HCT116 (cell line): ENCODE measurements at regions not wholly inside any gene's neighbourhood (a gene's known extent, or its start where the extent isn't known, plus 50 kb on each side); places are given as distances from the start of the nearest gene placed in this dataset.
A peak's percentile ranks its signal among the peaks of the same experiment; 100 is the strongest.

Source experiments
- ATAC-seq: fragments of 200-7000 bp; cut with Tn5 transposase; 2 replicates; pipeline ENCODE4 v1.9.1; 2020; ENCODE audit warnings: mild to moderate bottlenecking, moderate library complexity
- BruUV-seq: library from RNA; stranded (reverse); fragments of 400-500 nt; replicated peaks from 2 replicates; lab custom pipeline; 2021; lab: Mats Ljungman, UMichigan
- CTCF ChIA-PET: fragments of 300-600 bp; sonication (Branson Sonifier 250); formaldehyde crosslinking; loops from one replicate; lab custom pipeline; 2021; ENCODE audit warnings: antibody characterized with exemption; lab: Charles Lee
- POLR2A ChIA-PET: fragments of 300-600, 350-600 bp; sonication (Branson Sonifier 250); formaldehyde crosslinking; loops from one replicate; lab custom pipeline; 2021; ENCODE audit warnings: antibody characterized with exemption; lab: Charles Lee
- RAD21 ChIA-PET, 2 experiments: fragments of 300-600 bp; sonication (Branson Sonifier 250); formaldehyde crosslinking; loops; one replicate each; lab custom pipeline; 2023; ENCODE audit warnings: low total read pairs in 2 of 2; ENCODE audit not compliant: uncharacterized antibody in 2 of 2, unreplicated experiment in 2 of 2, low non-redundant PET in 1 of 2; lab: Charles Lee
- DNase-seq: peaks from one replicate; pipeline ENCODE4 v3.0.0-alpha.2; 2010; ENCODE audit warnings: low read depth, low spot score
- H2AFZ ChIP-seq: fragments of 200-600 bp; shearing (Covaris generic), sonication (generic); 2 replicates; pipeline ENCODE4 v1.6.1; 2017; ENCODE audit warnings: low read depth, mixed run types, mixed read lengths, antibody characterized with exemption, low read length; ENCODE audit not compliant: poor library complexity, severe bottlenecking
- H3K27ac ChIP-seq: 2 replicates; pipeline ENCODE4 v1.5.1; 2012; ENCODE audit warnings: low read depth, low read length
- H3K27me3 ChIP-seq: fragments of 200-600 bp; sonication (generic); 2 replicates; pipeline ENCODE4 v1.6.1; 2016; ENCODE audit warnings: mixed run types, low read length, mixed read lengths; ENCODE audit not compliant: insufficient read depth
- H3K36me3 ChIP-seq, 2 experiments: fragments of 200-500 bp in 1 of 2; fragments of 200-600 bp in 1 of 2; sonication (Bioruptor generic) in 1 of 2; sonication (generic) in 1 of 2; 2 replicates each; pipeline versions ENCODE4 v1.5.1 to v1.6.1; 2014 to 2016; ENCODE audit warnings: low read length in 2 of 2, inconsistent platforms in 1 of 2, mixed read lengths in 1 of 2, mixed run types in 1 of 2; ENCODE audit not compliant: insufficient read depth in 2 of 2, control insufficient read depth in 1 of 2
- H3K4me1 ChIP-seq, 2 experiments: fragments of 200-600 bp in 1 of 2; sonication (generic) in 1 of 2; 2 replicates each; pipeline versions ENCODE4 v1.5.1 to v1.6.1; 2012 to 2017; ENCODE audit warnings: low read length in 2 of 2, inconsistent platforms in 1 of 2, mild to moderate bottlenecking in 1 of 2, mixed read lengths in 1 of 2, mixed run types in 1 of 2, moderate library complexity in 1 of 2; ENCODE audit not compliant: insufficient read depth in 2 of 2, control insufficient read depth in 1 of 2
- H3K4me2 ChIP-seq: fragments of 200-600 bp; sonication (generic); 2 replicates; pipeline ENCODE4 v1.6.1; 2017; ENCODE audit warnings: mixed run types, low read length, mixed read lengths
- H3K4me3 ChIP-seq, 2 experiments: fragments of 200-600 bp in 1 of 2; sonication (generic) in 1 of 2; replicated peaks in 1 of 2; 2 replicates each; pipeline ENCODE4 v1.5.1; 2011 to 2016; ENCODE audit warnings: low read length in 2 of 2, control low read depth in 1 of 2, low read depth in 1 of 2, mild to moderate bottlenecking in 1 of 2, mixed read lengths in 1 of 2, mixed run types in 1 of 2
- H3K79me2 ChIP-seq: fragments of 200-600 bp; sonication (generic); 2 replicates; pipeline ENCODE4 v1.6.1; 2017; ENCODE audit warnings: mild to moderate bottlenecking, mixed run types, low read length, moderate library complexity, mixed read lengths; ENCODE audit not compliant: insufficient read depth
- H3K9ac ChIP-seq: fragments of 200-600 bp; sonication (generic); 2 replicates; pipeline ENCODE4 v1.6.1; 2016; ENCODE audit warnings: low read length, mixed read lengths
- H3K9me2 ChIP-seq: fragments of 200-600 bp; sonication (generic), shearing (Covaris generic); 2 replicates; pipeline ENCODE4 v1.6.1; 2017; ENCODE audit warnings: mixed run types, mild to moderate bottlenecking, moderate library complexity; ENCODE audit not compliant: insufficient read depth
- H3K9me3 ChIP-seq, 2 experiments: fragments of 200-500 bp in 1 of 2; fragments of 200-600 bp in 1 of 2; sonication (Bioruptor generic) in 1 of 2; sonication (generic) in 1 of 2; 2 replicates each; pipeline ENCODE4 v1.6.1; 2014 to 2017; ENCODE audit warnings: low read length in 2 of 2, mixed read lengths in 2 of 2, inconsistent platforms in 1 of 2, low read depth in 1 of 2, mild to moderate bottlenecking in 1 of 2, mixed run types in 1 of 2, moderate library complexity in 1 of 2; ENCODE audit not compliant: control insufficient read depth in 1 of 2, insufficient read depth in 1 of 2
- H4K20me1 ChIP-seq: fragments of 200-600 bp; sonication (generic), shearing (Covaris generic); 2 replicates; pipeline ENCODE4 v1.6.1; 2017; ENCODE audit warnings: mixed run types, mild to moderate bottlenecking, moderate library complexity; ENCODE audit not compliant: insufficient read depth
- CBX3 ChIP-seq: IDR thresholded peaks from 2 replicates; pipeline ENCODE4 v1.6.1; 2012; ENCODE audit warnings: low read depth
- EGR1 ChIP-seq: IDR thresholded peaks from 2 replicates; pipeline ENCODE4 v1.6.1; 2012; ENCODE audit warnings: low read depth
- EZH2phosphoT487 ChIP-seq: fragments of 200-600 bp; IDR thresholded peaks from 2 replicates; pipeline ENCODE4 v1.6.1; 2018; ENCODE audit warnings: antibody characterized with exemption, borderline replicate concordance
- JUND ChIP-seq: IDR thresholded peaks from 2 replicates; pipeline ENCODE4 v1.6.1; 2012
- MAX ChIP-seq: IDR thresholded peaks from 2 replicates; pipeline ENCODE4 v1.6.1; 2012
- POLR2A ChIP-seq: IDR thresholded peaks from 2 replicates; pipeline ENCODE4 v1.7.0; 2011; ENCODE audit warnings: borderline replicate concordance; ENCODE audit not compliant: insufficient read depth, insufficient read length; ENCODE audit errors: extremely low read depth
- POLR2AphosphoS5 ChIP-seq: IDR thresholded peaks from 2 replicates; pipeline ENCODE4 v1.6.1; 2011; ENCODE audit warnings: mild to moderate bottlenecking, low read depth, low read length, moderate library complexity
- SIN3A ChIP-seq: IDR thresholded peaks from 2 replicates; pipeline ENCODE4 v1.6.1; 2012; ENCODE audit warnings: low read depth
- SP1 ChIP-seq: IDR thresholded peaks from 2 replicates; pipeline ENCODE4 v1.6.1; 2012; ENCODE audit warnings: low read depth
- YY1 ChIP-seq: IDR thresholded peaks from 2 replicates; pipeline ENCODE4 v1.6.1; 2011; ENCODE audit warnings: low read length, low read depth, moderate library complexity, mild to moderate bottlenecking; ENCODE audit not compliant: insufficient replicate concordance; ENCODE audit errors: extremely low read depth
- ZBTB33 ChIP-seq: IDR thresholded peaks from 2 replicates; pipeline ENCODE4 v1.6.1; 2011; ENCODE audit warnings: mild to moderate bottlenecking, low read length, moderate library complexity; ENCODE audit not compliant: insufficient replicate concordance; ENCODE audit errors: extremely low read depth
- ZFX ChIP-seq: fragments of 450-650 bp; IDR thresholded peaks from 2 replicates; pipeline ENCODE4 v1.6.1; 2017
- intact Hi-C: fragments of 100-400 bp; cut with micrococcal nuclease; formaldehyde crosslinking; loops from 2 replicates; pipeline ENCODE4 v1.10.0; 2022
- TF ChIP-seq, protein P1 (sequence below): IDR thresholded peaks from 2 replicates; pipeline ENCODE4 v1.6.1; 2012
- TF ChIP-seq, protein P2 (sequence below): IDR thresholded peaks from 2 replicates; pipeline ENCODE4 v1.6.1; 2012; ENCODE audit warnings: low read depth

- RAD21 ChIA-PET = no interaction called here
- H3K9me3 ChIP-seq = no peaks in the 10 kb centered on the region
- H4K20me1 ChIP-seq = no peaks in the 10 kb centered on the region
- no TSS peak for BruUV-seq
- no peaks in the 10 kb centered on the region for H3K9me2 ChIP-seq
- H2AFZ ChIP-seq = no peak overlapping the region
- H3K4me1 ChIP-seq = peaks cover 10 to 37% of the 10 kb centered on the region in 2 experiments
- peak overlapping the region; percentile 58 for H3K4me2 ChIP-seq
- 0 out of 2 replicates have a peak, but pooled peaks have one; percentile 10 for TF ChIP-seq ZFX
- no peak for TF ChIP-seq CBX3
- H3K4me3 ChIP-seq = no peak overlapping the region
- intact Hi-C loops = no loop called here
- POLR2A ChIA-PET = no interaction called here
- CTCF ChIA-PET = interaction anchor here (1.2 kb wide), 1 partner anchor 16 kb away, joined by 5 read pairs; no protein-coding TSS in a partner anchor
- DNase-seq (no peak), ATAC-seq (peak; percentile 20; the same call in 1 of the 2 replicates)
- no peaks in the 10 kb centered on the region for H3K79me2 ChIP-seq
- H3K27ac ChIP-seq = no peak overlapping the region
- no peaks in the 10 kb centered on the region for H3K27me3 ChIP-seq
- H3K36me3 ChIP-seq = no peaks in the 10 kb centered on the region
- H3K9ac ChIP-seq = no peak overlapping the region
Measured at GRCh38 chr11:119567688-119568582, 145.0 kb upstream of the THY1 start.

GRCh38 chr11:119566319-119566718 lies 143.3 kb upstream of the THY1 start:
- no peak overlapping the region for H3K9ac ChIP-seq
- DNase-seq (no peak), ATAC-seq (no peak)
- H3K4me2 ChIP-seq = no peak overlapping the region
- H3K9me2 ChIP-seq = no peaks in the 10 kb centered on the region
- no peaks in the 10 kb centered on the region for H3K9me3 ChIP-seq
- H3K4me3 ChIP-seq = no peak overlapping the region
- no peaks in the 10 kb centered on the region for H4K20me1 ChIP-seq
- POLR2A ChIA-PET = no interaction called here
- no peak overlapping the region for H2AFZ ChIP-seq
- intact Hi-C loops = no loop called here
- peaks cover 0 to 21% of the 10 kb centered on the region in 2 experiments; a peak in 2 of 4 replicates for H3K4me1 ChIP-seq
- no peaks in the 10 kb centered on the region for H3K36me3 ChIP-seq
- H3K79me2 ChIP-seq = no peaks in the 10 kb centered on the region
- no TSS peak for BruUV-seq
- H3K27ac ChIP-seq = no peak overlapping the region
- CTCF ChIA-PET = no interaction called here
- RAD21 ChIA-PET = no interaction called here
- no peaks in the 10 kb centered on the region for H3K27me3 ChIP-seq
- TF ChIP-seq, protein P1, sequence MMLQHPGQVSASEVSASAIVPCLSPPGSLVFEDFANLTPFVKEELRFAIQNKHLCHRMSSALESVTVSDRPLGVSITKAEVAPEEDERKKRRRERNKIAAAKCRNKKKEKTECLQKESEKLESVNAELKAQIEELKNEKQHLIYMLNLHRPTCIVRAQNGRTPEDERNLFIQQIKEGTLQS = no peak
- no peak for TF ChIP-seq ZBTB33
- TF ChIP-seq SIN3A = no peak
- TF ChIP-seq, protein P2, sequence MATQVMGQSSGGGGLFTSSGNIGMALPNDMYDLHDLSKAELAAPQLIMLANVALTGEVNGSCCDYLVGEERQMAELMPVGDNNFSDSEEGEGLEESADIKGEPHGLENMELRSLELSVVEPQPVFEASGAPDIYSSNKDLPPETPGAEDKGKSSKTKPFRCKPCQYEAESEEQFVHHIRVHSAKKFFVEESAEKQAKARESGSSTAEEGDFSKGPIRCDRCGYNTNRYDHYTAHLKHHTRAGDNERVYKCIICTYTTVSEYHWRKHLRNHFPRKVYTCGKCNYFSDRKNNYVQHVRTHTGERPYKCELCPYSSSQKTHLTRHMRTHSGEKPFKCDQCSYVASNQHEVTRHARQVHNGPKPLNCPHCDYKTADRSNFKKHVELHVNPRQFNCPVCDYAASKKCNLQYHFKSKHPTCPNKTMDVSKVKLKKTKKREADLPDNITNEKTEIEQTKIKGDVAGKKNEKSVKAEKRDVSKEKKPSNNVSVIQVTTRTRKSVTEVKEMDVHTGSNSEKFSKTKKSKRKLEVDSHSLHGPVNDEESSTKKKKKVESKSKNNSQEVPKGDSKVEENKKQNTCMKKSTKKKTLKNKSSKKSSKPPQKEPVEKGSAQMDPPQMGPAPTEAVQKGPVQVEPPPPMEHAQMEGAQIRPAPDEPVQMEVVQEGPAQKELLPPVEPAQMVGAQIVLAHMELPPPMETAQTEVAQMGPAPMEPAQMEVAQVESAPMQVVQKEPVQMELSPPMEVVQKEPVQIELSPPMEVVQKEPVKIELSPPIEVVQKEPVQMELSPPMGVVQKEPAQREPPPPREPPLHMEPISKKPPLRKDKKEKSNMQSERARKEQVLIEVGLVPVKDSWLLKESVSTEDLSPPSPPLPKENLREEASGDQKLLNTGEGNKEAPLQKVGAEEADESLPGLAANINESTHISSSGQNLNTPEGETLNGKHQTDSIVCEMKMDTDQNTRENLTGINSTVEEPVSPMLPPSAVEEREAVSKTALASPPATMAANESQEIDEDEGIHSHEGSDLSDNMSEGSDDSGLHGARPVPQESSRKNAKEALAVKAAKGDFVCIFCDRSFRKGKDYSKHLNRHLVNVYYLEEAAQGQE = no peak
- TF ChIP-seq EZH2phosphoT487 = no peak
- no peak for TF ChIP-seq EGR1
- TF ChIP-seq MAX = no peak
- TF ChIP-seq SP1 = no peak
- TF ChIP-seq POLR2A = no peak
- TF ChIP-seq JUND = no peak
- no peak for TF ChIP-seq YY1
- no peak for TF ChIP-seq POLR2AphosphoS5
